HepG2 (cell line): ENCODE measurements at regions not wholly inside any gene's neighbourhood (a gene's known extent, or its start where the extent isn't known, plus 50 kb on each side); places are given as distances from the start of the nearest gene placed in this dataset.

Source experiments
- CHCHD3 ChIP-seq: sonication (generic); formaldehyde crosslinking; IDR thresholded peaks from 2 replicates; pipeline ENCODE4 v1.8.0; 2022; ENCODE audit warnings: mild to moderate bottlenecking, missing genetic modification reagents, moderate library complexity
- ELF4 ChIP-seq: sonication (generic); formaldehyde crosslinking; IDR thresholded peaks from 2 replicates; pipeline ENCODE4 v1.5.0; 2020; ENCODE audit warnings: missing genetic modification reagents, mild to moderate bottlenecking, moderate library complexity, borderline replicate concordance
- GABPA ChIP-seq, 2 experiments: IDR thresholded peaks; 2 replicates each; pipeline ENCODE4 v1.6.1; 2011 to 2016; ENCODE audit warnings: low read depth in 2 of 2, low read length in 1 of 2, missing biosample characterization in 1 of 2, missing genetic modification characterization in 1 of 2
- GMEB1 ChIP-seq: sonication (generic); formaldehyde crosslinking; IDR thresholded peaks from 2 replicates; pipeline ENCODE4 v1.5.1; 2020; ENCODE audit warnings: missing genetic modification reagents, mild to moderate bottlenecking, borderline replicate concordance
- MAFK ChIP-seq, 2 experiments: IDR thresholded peaks in 1 of 2; conservative IDR thresholded peaks in 1 of 2; 2 replicates each; pipeline ENCODE4 v1.6.1; 2011; ENCODE audit warnings: improper control_type of control experiment in 2 of 2, low read length in 2 of 2
- PHB2 ChIP-seq: fragments of 450-650 bp; IDR thresholded peaks from 2 replicates; pipeline ENCODE4 v1.6.1; 2018; ENCODE audit not compliant: partially characterized antibody
- REST ChIP-seq, 2 experiments: IDR thresholded peaks; 2 replicates each; pipeline ENCODE4 v1.6.1; 2011 to 2012; ENCODE audit warnings: low read length in 2 of 2, borderline replicate concordance in 1 of 2, low read depth in 1 of 2, mild to moderate bottlenecking in 1 of 2, moderate library complexity in 1 of 2
- RXRA ChIP-seq: sonication (generic); formaldehyde crosslinking; IDR thresholded peaks from 2 replicates; pipeline ENCODE4 v1.5.1; 2020; ENCODE audit warnings: missing genetic modification reagents
- TRIM24 ChIP-seq: sonication (generic); formaldehyde crosslinking; IDR thresholded peaks from 2 replicates; pipeline ENCODE4 v1.8.0; 2022; ENCODE audit warnings: mild to moderate bottlenecking, missing genetic modification reagents
- ZBTB7A ChIP-seq: sonication (generic); formaldehyde crosslinking; IDR thresholded peaks from 2 replicates; pipeline ENCODE4 v1.8.0; 2022; ENCODE audit warnings: mild to moderate bottlenecking, missing genetic modification reagents
- ZNF878 ChIP-seq: sonication (generic); formaldehyde crosslinking; IDR thresholded peaks from 2 replicates; pipeline ENCODE4 v1.8.1; 2023; ENCODE audit warnings: mild to moderate bottlenecking, missing genetic modification reagents, moderate library complexity
- TF ChIP-seq, protein P1 (sequence below): sonication (generic); formaldehyde crosslinking; IDR thresholded peaks from 2 replicates; pipeline ENCODE4 v1.5.0; 2020; ENCODE audit warnings: mild to moderate bottlenecking, missing genetic modification reagents, moderate library complexity

- TF ChIP-seq ZNF878 (CRISPR knock-in tag) (no peak), GMEB1 (no peak), ZBTB7A (no peak), CHCHD3 (CRISPR knock-in tag) (no peak), TRIM24 (CRISPR knock-in tag) (no peak), RXRA (CRISPR knock-in tag) (no peak), ELF4 (CRISPR knock-in tag) (no peak), MAFK (conservative IDR thresholded peaks at IDR 0.05 in 1 of 2, IDR thresholded peaks at IDR 0.05 in 1 of 2; ENCODE audit: low read length in 2 of 2) (no peak), REST (IDR thresholded peaks at IDR 0.05; ENCODE audit: borderline replicate concordance in 1 of 2, low read depth in 1 of 2, low read length in 2 of 2) (no peak), PHB2 (no peak), GABPA (IDR thresholded peaks at IDR 0.05; ENCODE audit: low read depth, low read length) (no peak), GABPA (CRISPR knock-in tag; IDR thresholded peaks at IDR 0.05; ENCODE audit: low read depth) (no peak)
- TF ChIP-seq, protein P1, sequence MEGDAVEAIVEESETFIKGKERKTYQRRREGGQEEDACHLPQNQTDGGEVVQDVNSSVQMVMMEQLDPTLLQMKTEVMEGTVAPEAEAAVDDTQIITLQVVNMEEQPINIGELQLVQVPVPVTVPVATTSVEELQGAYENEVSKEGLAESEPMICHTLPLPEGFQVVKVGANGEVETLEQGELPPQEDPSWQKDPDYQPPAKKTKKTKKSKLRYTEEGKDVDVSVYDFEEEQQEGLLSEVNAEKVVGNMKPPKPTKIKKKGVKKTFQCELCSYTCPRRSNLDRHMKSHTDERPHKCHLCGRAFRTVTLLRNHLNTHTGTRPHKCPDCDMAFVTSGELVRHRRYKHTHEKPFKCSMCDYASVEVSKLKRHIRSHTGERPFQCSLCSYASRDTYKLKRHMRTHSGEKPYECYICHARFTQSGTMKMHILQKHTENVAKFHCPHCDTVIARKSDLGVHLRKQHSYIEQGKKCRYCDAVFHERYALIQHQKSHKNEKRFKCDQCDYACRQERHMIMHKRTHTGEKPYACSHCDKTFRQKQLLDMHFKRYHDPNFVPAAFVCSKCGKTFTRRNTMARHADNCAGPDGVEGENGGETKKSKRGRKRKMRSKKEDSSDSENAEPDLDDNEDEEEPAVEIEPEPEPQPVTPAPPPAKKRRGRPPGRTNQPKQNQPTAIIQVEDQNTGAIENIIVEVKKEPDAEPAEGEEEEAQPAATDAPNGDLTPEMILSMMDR (CRISPR knock-in tag), result peak; percentile 23; the same call in 1 of the 2 replicates
Observed at GRCh38 chr12:46110928-46111699, 120.7 kb upstream of the SCAF11 start.
